Esophagus (tissue), 2 donors: ENCODE measurements at regions not wholly inside any gene's neighbourhood (a gene's known extent, or its start where the extent isn't known, plus 50 kb on each side); places are given as distances from the start of the nearest gene placed in this dataset.

ENCODE experiments used
- H3K27ac ChIP-seq, 2 donors: one replicate each; pipeline ENCODE4 v1.5.1; 2013; ENCODE audit warnings: low read depth in 2 of 2, mild to moderate bottlenecking in 2 of 2, inconsistent platforms in 1 of 2, low read length in 1 of 2, moderate library complexity in 1 of 2
- H3K27me3 ChIP-seq, 2 donors: one replicate each; pipeline ENCODE4 v1.6.1; 2013; ENCODE audit warnings: low read length in 2 of 2, control low read depth in 1 of 2, mild to moderate bottlenecking in 1 of 2; ENCODE audit not compliant: insufficient read depth in 2 of 2, control insufficient read depth in 1 of 2
- H3K36me3 ChIP-seq, 2 donors: one replicate each; pipeline ENCODE4 v1.6.1; 2013; ENCODE audit warnings: low read length in 1 of 2; ENCODE audit not compliant: control insufficient read depth in 2 of 2, insufficient read depth in 2 of 2
- H3K4me1 ChIP-seq, 2 donors: one replicate each; pipeline ENCODE4 v1.6.1; 2013; ENCODE audit warnings: low read length in 1 of 2; ENCODE audit not compliant: control insufficient read depth in 2 of 2, insufficient read depth in 2 of 2
- H3K4me3 ChIP-seq, 2 donors: one replicate each; pipeline ENCODE4 v1.5.1; 2013; ENCODE audit warnings: low read length in 2 of 2, mild to moderate bottlenecking in 2 of 2, low read depth in 1 of 2, moderate library complexity in 1 of 2
- H3K9me3 ChIP-seq, 2 donors: one replicate each; pipeline ENCODE4 v1.6.1; 2013; ENCODE audit warnings: mild to moderate bottlenecking in 2 of 2, low read depth in 1 of 2, low read length in 1 of 2, moderate library complexity in 1 of 2; ENCODE audit not compliant: control insufficient read depth in 2 of 2, insufficient read depth in 1 of 2
- WGBS, 2 donors: extraction: QIAGEN DNeasy Blood & Tissue Kit; methylation state at CpG; one replicate each; pipeline ENCODE4 v1.1.7; 2013; 5-methylcytosine and 5-hydroxymethylcytosine counted together
- donor health status: healthy with polysubstance abuse.
- donor health status: Bipolar disorder and iron deficiency.

GRCh38 chr2:22855761-22856184, 529.2 kb upstream of the KLHL29 start:
- no peaks in the 10 kb centered on the region for H3K9me3 ChIP-seq
- 72 to 75% methylated on average over 9 of the region's 9 CpGs for WGBS, 2 donors
- H3K36me3 ChIP-seq: no peaks in the 10 kb centered on the region
- no peak overlapping the region for H3K27ac ChIP-seq
- no peak overlapping the region for H3K4me3 ChIP-seq
- H3K27me3 ChIP-seq: no peaks in the 10 kb centered on the region
- no peaks in the 10 kb centered on the region for H3K4me1 ChIP-seq

GRCh38 chr2:22867973-22868372, 517.0 kb upstream of the KLHL29 start:
- H3K27me3 ChIP-seq: no peaks in the 10 kb centered on the region
- no peaks in the 10 kb centered on the region for H3K36me3 ChIP-seq
- no peaks in the 10 kb centered on the region for H3K4me1 ChIP-seq
- WGBS, 2 donors: 43% methylated on average over 4 of the region's 4 CpGs
- H3K9me3 ChIP-seq: no peaks in the 10 kb centered on the region
- no peak overlapping the region for H3K4me3 ChIP-seq
- H3K27ac ChIP-seq: no peak overlapping the region

GRCh38 chr2:22878121-22878520, 506.9 kb upstream of the KLHL29 start:
- WGBS, 2 donors: 81 to 83% methylated on average over 2 of the region's 2 CpGs
- H3K4me3 ChIP-seq: no peak overlapping the region
- H3K9me3 ChIP-seq: no peaks in the 10 kb centered on the region
- H3K4me1 ChIP-seq: no peaks in the 10 kb centered on the region
- no peaks in the 10 kb centered on the region for H3K27me3 ChIP-seq
- no peaks in the 10 kb centered on the region for H3K36me3 ChIP-seq
- no peak overlapping the region for H3K27ac ChIP-seq

- H3K36me3 ChIP-seq: no peaks in the 10 kb centered on the region
- H3K4me3 ChIP-seq: no peak overlapping the region
- H3K9me3 ChIP-seq: no peaks in the 10 kb centered on the region
- no peaks in the 10 kb centered on the region for H3K4me1 ChIP-seq
- no peak overlapping the region for H3K27ac ChIP-seq
- H3K27me3 ChIP-seq: no peaks in the 10 kb centered on the region
- 77 to 80% methylated on average over 13 of the region's 13 CpGs for WGBS, 2 donors
Measured at GRCh38 chr2:22879009-22879863, 505.7 kb upstream of the KLHL29 start.

GRCh38 chr2:22880161-22880560, 504.8 kb upstream of the KLHL29 start:
- Histone ChIP-seq H3K27me3 (no peaks in the 10 kb centered on the region), H3K4me3 (no peak overlapping the region), H3K9me3 (no peaks in the 10 kb centered on the region), H3K27ac (no peak overlapping the region), H3K4me1 (no peaks in the 10 kb centered on the region), H3K36me3 (no peaks in the 10 kb centered on the region)
- 69 to 70% methylated on average over 5 of the region's 5 CpGs for WGBS, 2 donors

GRCh38 chr2:22882011-22882410, 503.0 kb upstream of the KLHL29 start:
- WGBS, 2 donors: 71 to 80% methylated on average over 2 of the region's 2 CpGs

GRCh38 chr2:22882643-22883042, 502.3 kb upstream of the KLHL29 start:
- Histone ChIP-seq H3K27ac (no peak overlapping the region), H3K36me3 (no peaks in the 10 kb centered on the region), H3K4me3 (no peak overlapping the region), H3K9me3 (no peaks in the 10 kb centered on the region), H3K4me1 (no peaks in the 10 kb centered on the region), H3K27me3 (no peaks in the 10 kb centered on the region)
- 42 to 64% methylated on average over 1 of the region's 1 CpG for WGBS, 2 donors

More at GRCh38 chr2:22882011-22882410, 503.0 kb upstream of the KLHL29 start:
- Histone ChIP-seq H3K36me3 (no peaks in the 10 kb centered on the region), H3K27me3 (no peaks in the 10 kb centered on the region), H3K9me3 (no peaks in the 10 kb centered on the region), H3K4me3 (no peak overlapping the region), H3K4me1 (no peaks in the 10 kb centered on the region), H3K27ac (no peak overlapping the region)

GRCh38 chr2:22883054-22883453, 501.9 kb upstream of the KLHL29 start:
- Histone ChIP-seq H3K27me3 (no peaks in the 10 kb centered on the region), H3K9me3 (no peaks in the 10 kb centered on the region), H3K27ac (no peak overlapping the region), H3K4me3 (no peak overlapping the region), H3K4me1 (no peaks in the 10 kb centered on the region), H3K36me3 (no peaks in the 10 kb centered on the region)
- WGBS, 2 donors: 68 to 72% methylated on average over 5 of the region's 5 CpGs

- WGBS, 2 donors: 58 to 62% methylated on average over 1 of the region's 1 CpG
- Histone ChIP-seq H3K27ac (no peak overlapping the region), H3K9me3 (no peaks in the 10 kb centered on the region), H3K36me3 (no peaks in the 10 kb centered on the region), H3K4me3 (no peak overlapping the region), H3K27me3 (no peaks in the 10 kb centered on the region), H3K4me1 (no peaks in the 10 kb centered on the region)
Measured at GRCh38 chr2:22885245-22885644, 499.7 kb upstream of the KLHL29 start.

GRCh38 chr2:22887426-22887825, 497.6 kb upstream of the KLHL29 start:
- no peaks in the 10 kb centered on the region for H3K9me3 ChIP-seq
- 60 to 79% methylated on average over 4 of the region's 4 CpGs for WGBS, 2 donors
- no peaks in the 10 kb centered on the region for H3K27me3 ChIP-seq
- H3K4me3 ChIP-seq: no peak overlapping the region
- H3K36me3 ChIP-seq: no peaks in the 10 kb centered on the region
- H3K27ac ChIP-seq: no peak overlapping the region
- no peaks in the 10 kb centered on the region for H3K4me1 ChIP-seq
